Upper lobe of left lung (tissue), 6 donors: ENCODE measurements at regions not wholly inside any gene's neighbourhood (a gene's known extent, or its start where the extent isn't known, plus 50 kb on each side); places are given as distances from the start of the nearest gene placed in this dataset.

Experiments
- ATAC-seq, 2 donors: fragments of 200-7000 bp; cut with Tn5 transposase; one replicate each; pipeline ENCODE4 v1.9.1; 2022; ENCODE audit warnings: mild to moderate bottlenecking in 2 of 2, moderate library complexity in 2 of 2; ENCODE audit not compliant: low FRiP score in 2 of 2
- DNase-seq, 2 donors: peaks; one replicate each; pipeline ENCODE4 v3.0.0-alpha.2; 2019 to 2020
- H3K27ac ChIP-seq, 4 donors: fragments of 200-600 bp; sonication (generic); one replicate each; pipeline ENCODE4 v1.5.1; 2016 to 2019
- H3K27me3 ChIP-seq, 4 donors: fragments of 200-600 bp; sonication (generic); one replicate each; pipeline ENCODE4 v1.5.1; 2017 to 2019
- H3K36me3 ChIP-seq, 4 donors: fragments of 200-600 bp; sonication (generic); one replicate each; pipeline ENCODE4 v1.5.1; 2016 to 2019
- H3K4me1 ChIP-seq, 4 donors: fragments of 200-600 bp; sonication (generic); one replicate each; pipeline ENCODE4 v1.5.1; 2018 to 2019
- H3K4me3 ChIP-seq, 4 donors: fragments of 200-600 bp; sonication (generic); one replicate each; pipeline ENCODE4 v1.5.1; 2017 to 2019; ENCODE audit warnings: mild to moderate bottlenecking in 2 of 4, moderate library complexity in 1 of 4
- H3K9me3 ChIP-seq, 4 donors: fragments of 200-600 bp; sonication (generic); one replicate each; pipeline ENCODE4 v1.5.1; 2018 to 2019
- CTCF ChIP-seq, 6 experiments: fragments of 450-650 bp in 4 of 6; fragments of 200-600 bp in 2 of 6; sonication (generic) in 2 of 6; IDR thresholded peaks; one replicate each; pipeline ENCODE4 v1.5.1; 2016 to 2019; ENCODE audit warnings: antibody characterized with exemption in 6 of 6
- EP300 ChIP-seq, 4 donors: sonication (generic); formaldehyde crosslinking; IDR thresholded peaks; one replicate each; pipeline ENCODE4 v1.5.1; 2017; ENCODE audit warnings: antibody characterized with exemption in 4 of 4, control low read depth in 2 of 4
- POLR2A ChIP-seq, 4 donors: fragments of 450-650 bp; IDR thresholded peaks; one replicate each; pipeline ENCODE4 v1.5.1; 2016 to 2017; ENCODE audit warnings: antibody characterized with exemption in 4 of 4, mild to moderate bottlenecking in 2 of 4
- POLR2AphosphoS5 ChIP-seq, 2 donors: sonication (generic); formaldehyde crosslinking; IDR thresholded peaks; one replicate each; pipeline ENCODE4 v1.5.1; 2017; ENCODE audit warnings: antibody characterized with exemption in 2 of 2
- WGBS, 2 donors: methylation state at CpG; one replicate each; pipeline ENCODE4 v1.1.5; 2017 to 2018; 5-methylcytosine and 5-hydroxymethylcytosine counted together
- donor health status: DM: no; HTN: no; CAD: no; lungs with moderate emphysema.
- donor health status: DM: no; HTN: yes; CAD: no; lungs with severe emphysema.

GRCh38 chr12:127771546-127771945 lies 495.4 kb upstream of the TMEM132C start:
- 62 to 64% methylated on average over 3 of the region's 3 CpGs for WGBS, 2 donors
- TF ChIP-seq EP300 (IDR thresholded peaks at IDR 0.05), result no peak
- TF ChIP-seq POLR2AphosphoS5 (IDR thresholded peaks at IDR 0.05), result no peak
- TF ChIP-seq POLR2A (IDR thresholded peaks at IDR 0.05), result no peak
- no peak for TF ChIP-seq CTCF (IDR thresholded peaks at IDR 0.05)
- H3K27ac ChIP-seq, result no peak overlapping the region
- no peaks in the 10 kb centered on the region for H3K27me3 ChIP-seq
- no peaks in the 10 kb centered on the region for H3K9me3 ChIP-seq
- no peaks in the 10 kb centered on the region for H3K4me1 ChIP-seq
- DNase-seq, result no peak
- no peaks in the 10 kb centered on the region for H3K36me3 ChIP-seq
- H3K4me3 ChIP-seq, result no peak overlapping the region
- no peak for ATAC-seq

GRCh38 chr12:127773520-127773919 lies 493.4 kb upstream of the TMEM132C start:
- no peak for ATAC-seq
- no peaks in the 10 kb centered on the region for H3K9me3 ChIP-seq
- DNase-seq, result no peak
- no peak overlapping the region for H3K4me3 ChIP-seq
- no peak overlapping the region for H3K27ac ChIP-seq
- no peaks in the 10 kb centered on the region for H3K4me1 ChIP-seq
- 40 to 42% methylated on average over 4 to 6 of the region's 6 CpGs for WGBS, 2 donors
- H3K27me3 ChIP-seq, result no peaks in the 10 kb centered on the region
- H3K36me3 ChIP-seq, result no peaks in the 10 kb centered on the region
- TF ChIP-seq CTCF (IDR thresholded peaks at IDR 0.05) (no peak), POLR2A (IDR thresholded peaks at IDR 0.05) (no peak), POLR2AphosphoS5 (IDR thresholded peaks at IDR 0.05) (no peak), EP300 (IDR thresholded peaks at IDR 0.05) (no peak)

- ATAC-seq, result no peak
- Histone ChIP-seq H3K4me3 (no peak overlapping the region), H3K36me3 (no peaks in the 10 kb centered on the region), H3K27ac (no peak overlapping the region), H3K27me3 (no peaks in the 10 kb centered on the region), H3K4me1 (no peaks in the 10 kb centered on the region), H3K9me3 (no peaks in the 10 kb centered on the region)
- whole genome bisulfite sequencing, 2 donors, result 51 to 56% methylated on average over 5 of the region's 5 CpGs
- TF ChIP-seq CTCF (IDR thresholded peaks at IDR 0.05), result no peak
- TF ChIP-seq POLR2A (IDR thresholded peaks at IDR 0.05), result no peak
- no peak for TF ChIP-seq POLR2AphosphoS5 (IDR thresholded peaks at IDR 0.05)
- TF ChIP-seq EP300 (IDR thresholded peaks at IDR 0.05), result no peak
- DNase-seq, result no peak
Observed at GRCh38 chr12:127774828-127775227, 492.1 kb upstream of the TMEM132C start.

- Histone ChIP-seq H3K4me1 (no peaks in the 10 kb centered on the region), H3K27me3 (no peaks in the 10 kb centered on the region), H3K9me3 (no peaks in the 10 kb centered on the region), H3K27ac (no peak overlapping the region), H3K4me3 (no peak overlapping the region), H3K36me3 (no peaks in the 10 kb centered on the region)
- ATAC-seq, result no peak
- no peak for DNase-seq
- 72% methylated on average over 12 of the region's 12 CpGs for WGBS, 2 donors
- TF ChIP-seq CTCF (IDR thresholded peaks at IDR 0.05) (no peak), POLR2A (IDR thresholded peaks at IDR 0.05) (no peak), EP300 (IDR thresholded peaks at IDR 0.05) (no peak), POLR2AphosphoS5 (IDR thresholded peaks at IDR 0.05) (no peak)
Observed at GRCh38 chr12:127779301-127780045, 487.5 kb upstream of the TMEM132C start.

- DNase-seq, result no peak
- TF ChIP-seq CTCF (IDR thresholded peaks at IDR 0.05) (no peak), POLR2A (IDR thresholded peaks at IDR 0.05) (no peak), POLR2AphosphoS5 (IDR thresholded peaks at IDR 0.05) (no peak), EP300 (IDR thresholded peaks at IDR 0.05) (no peak)
Observed at GRCh38 chr12:127780881-127781280, 486.1 kb upstream of the TMEM132C start.

More at GRCh38 chr12:127780881-127781280, 486.1 kb upstream of the TMEM132C start:
- ATAC-seq, result no peak
- H3K27me3 ChIP-seq, result no peaks in the 10 kb centered on the region
- no peaks in the 10 kb centered on the region for H3K9me3 ChIP-seq
- no peak overlapping the region for H3K4me3 ChIP-seq
- WGBS, 2 donors, result 55 to 65% methylated on average over 5 to 6 of the region's 6 CpGs
- H3K4me1 ChIP-seq, result no peaks in the 10 kb centered on the region
- no peak overlapping the region for H3K27ac ChIP-seq
- H3K36me3 ChIP-seq, result no peaks in the 10 kb centered on the region
